ENCODE measurements at regions not wholly inside any gene's neighbourhood (a gene's known extent, or its start where the extent isn't known, plus 50 kb on each side); places are given as distances from the start of the nearest gene placed in this dataset.

DNA sequence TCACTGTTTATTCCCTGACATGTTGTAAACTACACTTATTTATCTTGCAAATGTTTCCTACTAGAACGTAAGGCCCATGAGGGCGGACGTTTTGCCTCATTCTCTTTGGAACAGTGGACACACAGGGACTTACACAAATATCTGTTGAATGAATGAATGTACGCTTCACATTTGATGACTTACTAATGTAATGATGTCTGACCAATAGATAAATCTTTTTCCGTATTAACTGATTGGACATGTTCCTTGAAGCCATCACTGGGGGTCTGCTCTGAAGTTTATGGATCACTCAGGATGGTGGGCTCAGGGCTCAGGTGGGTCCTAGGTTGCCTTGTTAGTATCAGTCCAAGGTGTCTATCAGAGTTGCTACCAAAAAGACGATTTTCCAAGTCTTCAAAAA, 763.2 kb upstream of the TPTE start (continued):
- no peak for TF ChIP-seq ZBED1 (IDR thresholded peaks at IDR 0.05)
- TF ChIP-seq, protein P1, sequence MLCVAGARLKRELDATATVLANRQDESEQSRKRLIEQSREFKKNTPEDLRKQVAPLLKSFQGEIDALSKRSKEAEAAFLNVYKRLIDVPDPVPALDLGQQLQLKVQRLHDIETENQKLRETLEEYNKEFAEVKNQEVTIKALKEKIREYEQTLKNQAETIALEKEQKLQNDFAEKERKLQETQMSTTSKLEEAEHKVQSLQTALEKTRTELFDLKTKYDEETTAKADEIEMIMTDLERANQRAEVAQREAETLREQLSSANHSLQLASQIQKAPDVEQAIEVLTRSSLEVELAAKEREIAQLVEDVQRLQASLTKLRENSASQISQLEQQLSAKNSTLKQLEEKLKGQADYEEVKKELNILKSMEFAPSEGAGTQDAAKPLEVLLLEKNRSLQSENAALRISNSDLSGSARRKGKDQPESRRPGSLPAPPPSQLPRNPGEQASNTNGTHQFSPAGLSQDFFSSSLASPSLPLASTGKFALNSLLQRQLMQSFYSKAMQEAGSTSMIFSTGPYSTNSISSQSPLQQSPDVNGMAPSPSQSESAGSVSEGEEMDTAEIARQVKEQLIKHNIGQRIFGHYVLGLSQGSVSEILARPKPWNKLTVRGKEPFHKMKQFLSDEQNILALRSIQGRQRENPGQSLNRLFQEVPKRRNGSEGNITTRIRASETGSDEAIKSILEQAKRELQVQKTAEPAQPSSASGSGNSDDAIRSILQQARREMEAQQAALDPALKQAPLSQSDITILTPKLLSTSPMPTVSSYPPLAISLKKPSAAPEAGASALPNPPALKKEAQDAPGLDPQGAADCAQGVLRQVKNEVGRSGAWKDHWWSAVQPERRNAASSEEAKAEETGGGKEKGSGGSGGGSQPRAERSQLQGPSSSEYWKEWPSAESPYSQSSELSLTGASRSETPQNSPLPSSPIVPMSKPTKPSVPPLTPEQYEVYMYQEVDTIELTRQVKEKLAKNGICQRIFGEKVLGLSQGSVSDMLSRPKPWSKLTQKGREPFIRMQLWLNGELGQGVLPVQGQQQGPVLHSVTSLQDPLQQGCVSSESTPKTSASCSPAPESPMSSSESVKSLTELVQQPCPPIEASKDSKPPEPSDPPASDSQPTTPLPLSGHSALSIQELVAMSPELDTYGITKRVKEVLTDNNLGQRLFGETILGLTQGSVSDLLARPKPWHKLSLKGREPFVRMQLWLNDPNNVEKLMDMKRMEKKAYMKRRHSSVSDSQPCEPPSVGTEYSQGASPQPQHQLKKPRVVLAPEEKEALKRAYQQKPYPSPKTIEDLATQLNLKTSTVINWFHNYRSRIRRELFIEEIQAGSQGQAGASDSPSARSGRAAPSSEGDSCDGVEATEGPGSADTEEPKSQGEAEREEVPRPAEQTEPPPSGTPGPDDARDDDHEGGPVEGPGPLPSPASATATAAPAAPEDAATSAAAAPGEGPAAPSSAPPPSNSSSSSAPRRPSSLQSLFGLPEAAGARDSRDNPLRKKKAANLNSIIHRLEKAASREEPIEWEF (CRISPR knock-in tag; IDR thresholded peaks at IDR 0.05): no peak
- no peak for TF ChIP-seq SIN3A (IDR thresholded peaks at IDR 0.05; ENCODE audit: borderline replicate concordance in 2 of 2, control insufficient read depth in 1 of 2, low read depth in 2 of 2, low read length in 2 of 2)
- TF ChIP-seq MEIS2 (IDR thresholded peaks at IDR 0.05; ENCODE audit: partially characterized antibody): no peak
- TF ChIP-seq, protein P2, sequence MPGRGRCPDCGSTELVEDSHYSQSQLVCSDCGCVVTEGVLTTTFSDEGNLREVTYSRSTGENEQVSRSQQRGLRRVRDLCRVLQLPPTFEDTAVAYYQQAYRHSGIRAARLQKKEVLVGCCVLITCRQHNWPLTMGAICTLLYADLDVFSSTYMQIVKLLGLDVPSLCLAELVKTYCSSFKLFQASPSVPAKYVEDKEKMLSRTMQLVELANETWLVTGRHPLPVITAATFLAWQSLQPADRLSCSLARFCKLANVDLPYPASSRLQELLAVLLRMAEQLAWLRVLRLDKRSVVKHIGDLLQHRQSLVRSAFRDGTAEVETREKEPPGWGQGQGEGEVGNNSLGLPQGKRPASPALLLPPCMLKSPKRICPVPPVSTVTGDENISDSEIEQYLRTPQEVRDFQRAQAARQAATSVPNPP (IDR thresholded peaks at IDR 0.05; ENCODE audit: borderline replicate concordance, insufficient read depth, insufficient read length): no peak
- TF ChIP-seq RBM15 (IDR thresholded peaks at IDR 0.05; ENCODE audit: insufficient read depth, low read length): no peak
- no peak for TF ChIP-seq MIER1 (IDR thresholded peaks at IDR 0.05; ENCODE audit: low read depth)
- no peak for TF ChIP-seq ZNF212 (CRISPR knock-in tag; IDR thresholded peaks at IDR 0.05)
- no peak for TF ChIP-seq ZNF766 (CRISPR knock-in tag; conservative IDR thresholded peaks at IDR 0.05)
